Mucosa of stomach (tissue), 1 donor: ENCODE measurements at regions not wholly inside any gene's neighbourhood (a gene's known extent, or its start where the extent isn't known, plus 50 kb on each side); places are given as distances from the start of the nearest gene placed in this dataset.

Experiments
- H3K27me3 ChIP-seq: one replicate; pipeline ENCODE4 v1.7.0; 2013; ENCODE audit warnings: mild to moderate bottlenecking, low read length; ENCODE audit not compliant: control insufficient read depth, insufficient read depth
- H3K36me3 ChIP-seq: one replicate; pipeline ENCODE4 v1.7.0; 2013; ENCODE audit warnings: low read length; ENCODE audit not compliant: control insufficient read depth, insufficient read depth
- H3K4me1 ChIP-seq: one replicate; pipeline ENCODE4 v1.7.0; 2013; ENCODE audit warnings: mild to moderate bottlenecking, low read length; ENCODE audit not compliant: control insufficient read depth, insufficient read depth
- H3K4me3 ChIP-seq: one replicate; pipeline ENCODE4 v1.7.0; 2013; ENCODE audit warnings: low read length
- H3K9ac ChIP-seq: one replicate; pipeline ENCODE4 v1.7.0; 2013; ENCODE audit warnings: mild to moderate bottlenecking, low read length, moderate library complexity
- H3K9me3 ChIP-seq: one replicate; pipeline ENCODE4 v1.7.0; 2013; ENCODE audit warnings: mild to moderate bottlenecking, low read length, moderate library complexity; ENCODE audit not compliant: control insufficient read depth
- donor health status: Pancreatic carcinoma.

DNA sequence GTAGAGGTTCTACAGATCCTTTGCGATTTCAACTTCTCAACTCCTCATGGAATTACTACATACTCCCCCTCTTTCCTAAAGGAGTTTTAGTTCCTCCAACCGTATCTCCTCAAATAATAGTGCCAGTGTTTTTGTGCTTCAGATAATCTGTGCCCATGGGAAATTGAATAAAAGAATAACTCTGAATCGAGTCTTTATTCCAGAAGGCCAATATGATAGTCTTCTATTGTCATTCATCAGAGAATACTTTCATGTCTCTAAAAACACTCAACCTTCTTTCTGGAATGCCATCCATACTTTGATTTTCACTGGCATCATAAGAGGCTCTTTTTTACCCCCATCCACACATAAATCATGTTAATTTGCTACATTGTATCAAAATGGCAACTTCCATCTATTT lies 911.3 kb upstream of the USP15 start:
- Histone ChIP-seq H3K4me1 (no peaks in the 10 kb centered on the region), H3K9me3 (no peaks in the 10 kb centered on the region), H3K4me3 (no peak overlapping the region), H3K27me3 (no peaks in the 10 kb centered on the region), H3K36me3 (no peaks in the 10 kb centered on the region), H3K9ac (no peak overlapping the region)

DNA sequence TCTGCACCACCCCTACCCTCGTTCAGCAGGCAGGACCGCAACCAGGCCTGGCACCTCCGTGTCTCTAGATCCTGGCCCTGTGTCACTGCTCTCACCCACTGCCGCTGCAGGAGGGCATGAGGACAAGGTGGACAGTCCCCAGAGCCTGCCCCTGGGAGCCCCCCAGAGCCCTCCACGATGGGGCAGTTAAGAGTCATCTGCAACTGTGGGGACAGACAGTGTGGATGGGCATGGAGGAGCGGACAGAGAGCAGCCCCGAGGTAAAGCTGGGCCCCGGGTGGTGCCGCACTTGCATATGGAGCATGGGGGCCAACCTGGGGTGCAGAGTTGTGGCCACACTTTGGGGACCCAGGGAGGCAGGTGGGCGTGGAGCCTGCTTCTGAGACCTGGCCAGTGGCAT lies 905.1 kb upstream of the USP15 start:
- H3K9me3 ChIP-seq: no peaks in the 10 kb centered on the region
- H3K9ac ChIP-seq: no peak overlapping the region
- no peaks in the 10 kb centered on the region for H3K27me3 ChIP-seq
- no peaks in the 10 kb centered on the region for H3K36me3 ChIP-seq
- no peak overlapping the region for H3K4me3 ChIP-seq
- no peaks in the 10 kb centered on the region for H3K4me1 ChIP-seq

GRCh38 chr12:61356485-61356884 lies 903.7 kb upstream of the USP15 start:
- H3K4me3 ChIP-seq: no peak overlapping the region
- H3K27me3 ChIP-seq: no peaks in the 10 kb centered on the region
- H3K4me1 ChIP-seq: no peaks in the 10 kb centered on the region
- no peak overlapping the region for H3K9ac ChIP-seq
- H3K9me3 ChIP-seq: no peaks in the 10 kb centered on the region
- H3K36me3 ChIP-seq: no peaks in the 10 kb centered on the region

- no peak overlapping the region for H3K9ac ChIP-seq
- H3K27me3 ChIP-seq: no peaks in the 10 kb centered on the region
- H3K9me3 ChIP-seq: no peaks in the 10 kb centered on the region
- H3K4me1 ChIP-seq: no peaks in the 10 kb centered on the region
- no peak overlapping the region for H3K4me3 ChIP-seq
- no peaks in the 10 kb centered on the region for H3K36me3 ChIP-seq
Observed at GRCh38 chr12:61357496-61357895, 902.7 kb upstream of the USP15 start.

GRCh38 chr12:61362037-61362436 lies 898.2 kb upstream of the USP15 start:
- H3K36me3 ChIP-seq: no peaks in the 10 kb centered on the region

GRCh38 chr12:61365001-61365400 lies 895.2 kb upstream of the USP15 start:
- Histone ChIP-seq H3K9ac (no peak overlapping the region), H3K36me3 (no peaks in the 10 kb centered on the region), H3K9me3 (no peaks in the 10 kb centered on the region), H3K4me3 (no peak overlapping the region), H3K4me1 (no peaks in the 10 kb centered on the region), H3K27me3 (no peaks in the 10 kb centered on the region)

More at GRCh38 chr12:61362037-61362436, 898.2 kb upstream of the USP15 start:
- H3K27me3 ChIP-seq: no peaks in the 10 kb centered on the region
- no peak overlapping the region for H3K4me3 ChIP-seq
- H3K9me3 ChIP-seq: no peaks in the 10 kb centered on the region
- H3K9ac ChIP-seq: no peak overlapping the region
- H3K4me1 ChIP-seq: no peaks in the 10 kb centered on the region

- Histone ChIP-seq H3K9ac (no peak overlapping the region), H3K4me3 (no peak overlapping the region), H3K36me3 (no peaks in the 10 kb centered on the region), H3K9me3 (no peaks in the 10 kb centered on the region), H3K27me3 (no peaks in the 10 kb centered on the region), H3K4me1 (no peaks in the 10 kb centered on the region)
Observed at GRCh38 chr12:61367281-61367785, 892.9 kb upstream of the USP15 start.

GRCh38 chr12:61369241-61369910 lies 890.8 kb upstream of the USP15 start:
- no peaks in the 10 kb centered on the region for H3K27me3 ChIP-seq
- no peaks in the 10 kb centered on the region for H3K36me3 ChIP-seq
- no peak overlapping the region for H3K4me3 ChIP-seq

DNA sequence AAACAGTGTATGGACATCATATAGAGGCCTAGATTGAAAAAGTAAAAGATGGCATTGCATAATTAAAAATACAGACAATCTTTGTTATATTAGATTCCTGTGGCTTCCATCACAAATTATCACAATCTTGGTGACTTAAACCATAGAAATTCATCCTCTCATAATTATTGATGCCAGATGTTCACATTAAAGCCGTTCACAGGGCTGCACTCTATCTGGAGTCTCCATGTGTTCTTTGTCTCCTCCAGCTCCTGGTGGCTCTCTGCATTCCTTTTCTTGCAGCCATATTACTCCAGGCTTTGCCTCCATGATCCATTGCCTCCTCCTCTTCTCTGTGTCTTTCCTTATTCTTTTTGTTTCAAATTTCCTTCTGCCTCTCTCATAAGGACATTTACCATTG lies 875.7 kb upstream of the USP15 start:
- no peak overlapping the region for H3K4me3 ChIP-seq
- H3K9ac ChIP-seq: no peak overlapping the region
- H3K36me3 ChIP-seq: no peaks in the 10 kb centered on the region
- no peaks in the 10 kb centered on the region for H3K27me3 ChIP-seq
- no peaks in the 10 kb centered on the region for H3K4me1 ChIP-seq
- H3K9me3 ChIP-seq: no peaks in the 10 kb centered on the region

More at GRCh38 chr12:61369241-61369910, 890.8 kb upstream of the USP15 start:
- Histone ChIP-seq H3K9ac (no peak overlapping the region), H3K4me1 (no peaks in the 10 kb centered on the region), H3K9me3 (no peaks in the 10 kb centered on the region)

GRCh38 chr12:61385771-61386170 lies 874.4 kb upstream of the USP15 start:
- Histone ChIP-seq H3K4me3 (no peak overlapping the region), H3K9me3 (no peaks in the 10 kb centered on the region), H3K4me1 (no peaks in the 10 kb centered on the region), H3K9ac (no peak overlapping the region), H3K36me3 (no peaks in the 10 kb centered on the region), H3K27me3 (no peaks in the 10 kb centered on the region)

DNA sequence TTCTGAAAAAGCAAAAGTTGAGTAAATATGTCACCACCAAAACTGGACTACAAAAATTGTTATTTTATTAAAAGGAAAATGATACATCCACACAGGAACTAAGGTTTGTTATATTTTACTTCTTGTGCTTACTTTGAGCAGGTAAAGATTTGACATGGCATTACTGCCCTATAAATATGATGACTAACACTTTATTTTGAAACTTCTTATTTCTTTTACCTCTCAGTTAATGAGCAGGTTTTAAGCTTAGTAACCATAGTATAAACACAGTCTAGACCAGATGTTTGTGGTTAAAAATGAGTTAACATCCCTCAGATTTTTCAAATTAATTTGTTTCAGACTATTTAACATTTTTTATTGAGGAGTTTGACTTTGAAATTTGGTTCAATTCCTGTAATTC lies 862.5 kb upstream of the USP15 start:
- H3K9ac ChIP-seq: no peak overlapping the region
- no peaks in the 10 kb centered on the region for H3K9me3 ChIP-seq
- H3K27me3 ChIP-seq: no peaks in the 10 kb centered on the region
- no peak overlapping the region for H3K4me3 ChIP-seq
- no peaks in the 10 kb centered on the region for H3K4me1 ChIP-seq
- no peaks in the 10 kb centered on the region for H3K36me3 ChIP-seq

- Histone ChIP-seq H3K36me3 (no peaks in the 10 kb centered on the region), H3K9me3 (no peaks in the 10 kb centered on the region), H3K4me1 (no peaks in the 10 kb centered on the region), H3K4me3 (no peak overlapping the region), H3K9ac (no peak overlapping the region), H3K27me3 (no peaks in the 10 kb centered on the region)
Observed at GRCh38 chr12:61412201-61412600, 848.0 kb upstream of the USP15 start.

DNA sequence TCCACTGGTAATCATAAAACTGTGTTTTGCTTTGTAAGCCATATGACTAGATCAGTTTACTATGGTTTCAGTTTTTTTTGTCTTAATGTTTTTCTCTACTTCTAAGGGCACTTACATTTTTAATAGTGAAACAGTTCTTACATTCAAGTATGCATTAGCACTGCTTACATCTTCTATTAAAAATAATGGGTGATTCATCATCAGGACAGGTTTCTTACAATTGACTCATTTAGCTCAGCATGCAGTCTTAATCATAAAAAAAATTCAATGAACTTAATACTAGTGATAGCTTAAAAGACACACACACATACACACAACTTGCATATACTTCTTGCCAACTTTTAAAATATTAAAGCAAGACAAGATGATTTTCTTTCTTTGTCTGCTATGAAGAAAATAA lies 845.7 kb upstream of the USP15 start:
- H3K4me3 ChIP-seq: no peak overlapping the region
- H3K9ac ChIP-seq: no peak overlapping the region
- no peaks in the 10 kb centered on the region for H3K4me1 ChIP-seq
- no peaks in the 10 kb centered on the region for H3K9me3 ChIP-seq
- no peaks in the 10 kb centered on the region for H3K36me3 ChIP-seq
- H3K27me3 ChIP-seq: no peaks in the 10 kb centered on the region
